Endothelial cell of umbilical vein (primary cell): ENCODE measurements at regions not wholly inside any gene's neighbourhood (a gene's known extent, or its start where the extent isn't known, plus 50 kb on each side); places are given as distances from the start of the nearest gene placed in this dataset.

Source experiments
- BruUV-seq: library from RNA; stranded (reverse); fragments of 400-500 nt; replicated peaks from 2 replicates; lab custom pipeline; 2021; lab: Mats Ljungman, UMichigan
- CTCF ChIA-PET: fragments of 300-600, 350-600 bp; sonication (Branson Sonifier 250); formaldehyde crosslinking; loops from one replicate; lab custom pipeline; 2021; ENCODE audit warnings: antibody characterized with exemption, inconsistent platforms; lab: Charles Lee
- POLR2A ChIA-PET: fragments of 300-600, 350-600 bp; sonication (Branson Sonifier 250); formaldehyde crosslinking; loops from one replicate; lab custom pipeline; 2021; ENCODE audit warnings: antibody characterized with exemption, inconsistent platforms; lab: Charles Lee
- DNase-seq: peaks from one replicate; pipeline ENCODE4 v3.0.0-alpha.2; 2011; ENCODE audit warnings: low read depth, low spot score
- FAIRE-seq: peaks from 2 replicates; lab custom pipeline; 2011; peaks lifted over from hg19 to GRCh38; lab: Jason Lieb, UNC
- H2AFZ ChIP-seq: 2 replicates; pipeline ENCODE4 v1.6.0; 2012; ENCODE audit warnings: low read depth, low read length, control low read depth, inconsistent platforms
- H3K27ac ChIP-seq: 2 replicates; pipeline ENCODE4 v1.5.1; 2011; ENCODE audit warnings: low read depth, mild to moderate bottlenecking, control low read depth, low read length, moderate library complexity; ENCODE audit not compliant: insufficient read depth
- H3K27me3 ChIP-seq, 2 experiments: 2 replicates each; pipeline versions ENCODE4 v1.6.0 to v1.6.1; 2011; ENCODE audit warnings: low read length in 2 of 2, mixed read lengths in 1 of 2; ENCODE audit not compliant: control insufficient read depth in 2 of 2, insufficient read depth in 2 of 2
- H3K36me3 ChIP-seq, 2 experiments: 2 replicates in 1 of 2; 3 replicates in 1 of 2; pipeline ENCODE4 v1.5.1; 2011; ENCODE audit warnings: low read length in 2 of 2, mild to moderate bottlenecking in 1 of 2, moderate library complexity in 1 of 2; ENCODE audit not compliant: control insufficient read depth in 2 of 2, insufficient read depth in 2 of 2; ENCODE audit errors: extremely low read depth in 1 of 2
- H3K4me1 ChIP-seq: 3 replicates; pipeline ENCODE4 v1.5.1; 2011; ENCODE audit warnings: mild to moderate bottlenecking, low read length; ENCODE audit not compliant: control insufficient read depth, insufficient read depth; ENCODE audit errors: extremely low read depth
- H3K4me2 ChIP-seq: 2 replicates; pipeline ENCODE4 v1.6.1; 2011; ENCODE audit warnings: low read length, control low read depth, mixed read lengths; ENCODE audit not compliant: insufficient read depth
- H3K4me3 ChIP-seq, 3 experiments: fragments of 200-600 bp in 1 of 3; sonication (generic), shearing (Covaris generic) in 1 of 3; replicated peaks in 1 of 3; 2 replicates each; pipeline ENCODE4 v1.5.1; 2011 to 2016; ENCODE audit warnings: control low read depth in 3 of 3, low read length in 3 of 3, mild to moderate bottlenecking in 2 of 3, inconsistent platforms in 1 of 3, low read depth in 1 of 3, moderate library complexity in 1 of 3; ENCODE audit not compliant: insufficient read depth in 1 of 3
- H3K79me2 ChIP-seq: 2 replicates; pipeline ENCODE4 v1.6.0; 2012; ENCODE audit warnings: low read length, inconsistent platforms; ENCODE audit not compliant: control insufficient read depth, insufficient read depth
- H3K9ac ChIP-seq: replicated peaks from 2 replicates; pipeline ENCODE3; 2011; ENCODE audit warnings: low read length, control low read depth; ENCODE audit not compliant: insufficient read depth; ENCODE audit errors: extremely low read depth
- H3K9me1 ChIP-seq: replicated peaks from 3 replicates; pipeline ENCODE4 v1.6.0; 2011; ENCODE audit warnings: mild to moderate bottlenecking, low read length; ENCODE audit not compliant: control insufficient read depth, insufficient read depth; ENCODE audit errors: extremely low read depth
- H3K9me3 ChIP-seq: replicated peaks from 2 replicates; pipeline ENCODE4 v1.5.1; 2012; ENCODE audit warnings: low read length, inconsistent platforms; ENCODE audit not compliant: control insufficient read depth, insufficient read depth
- H4K20me1 ChIP-seq: replicated peaks from 2 replicates; pipeline ENCODE3; 2011; ENCODE audit warnings: mild to moderate bottlenecking, low read length; ENCODE audit not compliant: control insufficient read depth, insufficient read depth; ENCODE audit errors: extremely low read depth
- CTCF ChIP-seq, 2 donors: IDR thresholded peaks; 1 replicate in 1 of 2; 2 replicates in 1 of 2; pipeline ENCODE4 v1.5.1; 2011; ENCODE audit warnings: low read length in 2 of 2, mild to moderate bottlenecking in 2 of 2, moderate library complexity in 2 of 2, control low read depth in 1 of 2, inconsistent platforms in 1 of 2, low read depth in 1 of 2; ENCODE audit not compliant: insufficient read depth in 1 of 2; ENCODE audit errors: extremely low read depth in 1 of 2
- EZH2 ChIP-seq: IDR thresholded peaks from 2 replicates; pipeline ENCODE4 v1.6.1; 2012; ENCODE audit warnings: borderline replicate concordance, low read depth, mild to moderate bottlenecking, moderate library complexity, low read length, inconsistent platforms; ENCODE audit not compliant: severe bottlenecking
- FOS ChIP-seq: IDR thresholded peaks from 2 replicates; pipeline ENCODE4 v1.6.1; 2011; ENCODE audit warnings: mild to moderate bottlenecking, low read length, moderate library complexity, borderline replicate concordance; ENCODE audit not compliant: insufficient read depth
- GATA2 ChIP-seq: IDR thresholded peaks from 2 replicates; pipeline ENCODE4 v1.7.0; 2011; ENCODE audit warnings: low read depth, mild to moderate bottlenecking, moderate library complexity, mixed read lengths, low read length; ENCODE audit not compliant: insufficient read length, insufficient read depth
- JUN ChIP-seq: IDR thresholded peaks from 2 replicates; pipeline ENCODE4 v1.6.1; 2011; ENCODE audit warnings: borderline replicate concordance, low read depth; ENCODE audit not compliant: insufficient read length, insufficient read depth
- MAX ChIP-seq: IDR thresholded peaks from 2 replicates; pipeline ENCODE4 v1.6.1; 2011; ENCODE audit not compliant: insufficient read depth, insufficient read length
- MYC ChIP-seq: IDR thresholded peaks from one replicate; pipeline ENCODE4 v1.6.1; 2011; ENCODE audit warnings: mild to moderate bottlenecking, low read depth, low read length
- POLR2A ChIP-seq: IDR thresholded peaks from 2 replicates; pipeline ENCODE4 v1.6.1; 2012; ENCODE audit warnings: low read depth, mild to moderate bottlenecking, control low read depth, low read length
- POLR2AphosphoS5 ChIP-seq: IDR thresholded peaks from 2 replicates; pipeline ENCODE4 v1.6.1; 2012; ENCODE audit warnings: low read depth, mild to moderate bottlenecking, control low read depth, low read length, moderate library complexity; ENCODE audit not compliant: insufficient read depth
- dilution Hi-C: fragments of 300-500 bp; cut with MboI; formaldehyde crosslinking; loops from one replicate; pipeline ENCODE4 v1.15.0; 2019; ENCODE audit warnings: low sequenced_read_pairs; ENCODE audit not compliant: extremely low pct_ligation_motif_present
- intact Hi-C: fragments of 100-400 bp; cut with micrococcal nuclease; formaldehyde crosslinking; loops from one replicate; pipeline ENCODE4 v1.10.0; 2022

GRCh38 chr13:111629457-111629856, 309.0 kb downstream of the TEX29 start:
- H3K36me3 ChIP-seq: no peaks in the 10 kb centered on the region
- intact Hi-C loops: no loop called here

More at GRCh38 chr13:111629457-111629856, 309.0 kb downstream of the TEX29 start:
- Histone ChIP-seq H3K4me3 (no peak overlapping the region), H3K9ac (no peak overlapping the region), H3K4me2 (no peak overlapping the region), H3K9me3 (peaks cover 6% of the 10 kb centered on the region), H3K27me3 (no peaks in the 10 kb centered on the region), H3K27ac (no peak overlapping the region), H4K20me1 (no peaks in the 10 kb centered on the region), H3K79me2 (no peaks in the 10 kb centered on the region), H3K9me1 (no peaks in the 10 kb centered on the region), H3K4me1 (no peaks in the 10 kb centered on the region), H2AFZ (no peak overlapping the region)
- FAIRE-seq (no peak), DNase-seq (no peak)
- dilution Hi-C loops: no loop called here
- TF ChIP-seq FOS (no peak), MYC (no peak), MAX (no peak), POLR2AphosphoS5 (no peak), GATA2 (no peak), JUN (no peak), CTCF (IDR thresholded peaks at IDR 0.05; ENCODE audit: extremely low read depth in 1 of 2, insufficient read depth in 1 of 2, low read depth in 1 of 2, low read length in 2 of 2) (no peak), EZH2 (no peak), POLR2A (no peak)
- BruUV-seq: no TSS peak
- ChIA-PET CTCF (no interaction called here), POLR2A (no interaction called here)
